OCI-LY1 (cell line): ENCODE measurements at regions not wholly inside any gene's neighbourhood (a gene's known extent, or its start where the extent isn't known, plus 50 kb on each side); places are given as distances from the start of the nearest gene placed in this dataset.
"Not testable (repeated sequence)": the region's sequence is repeated elsewhere in the genome, so short reads cannot be mapped to it uniquely, and the experiment has no call there.

Experiments used
- H2AFZ ChIP-seq: fragments of 200-600 bp; sonication (generic), shearing (Covaris generic); 2 replicates; pipeline ENCODE4 v1.6.0; 2014; ENCODE audit warnings: antibody characterized with exemption, mild to moderate bottlenecking, low read length
- H3F3A ChIP-seq: fragments of 200-600 bp; sonication (generic), shearing (Covaris generic); 2 replicates; pipeline ENCODE4 v1.6.0; 2014; ENCODE audit warnings: mild to moderate bottlenecking, antibody characterized with exemption, low read length, moderate library complexity; ENCODE audit not compliant: insufficient read depth
- H3K27ac ChIP-seq: fragments of 200-600 bp; sonication (generic); 2 replicates; pipeline ENCODE4 v1.5.1; 2014; ENCODE audit warnings: low read length, mixed run types, mild to moderate bottlenecking, low read depth; ENCODE audit not compliant: poor library complexity, severe bottlenecking
- H3K27me3 ChIP-seq: fragments of 200-600 bp; sonication (generic); 2 replicates; pipeline ENCODE4 v1.6.0; 2014; ENCODE audit warnings: antibody characterized with exemption, mild to moderate bottlenecking, low read length, moderate library complexity; ENCODE audit not compliant: insufficient read depth
- H3K36me3 ChIP-seq: fragments of 200-600 bp; sonication (generic); 2 replicates; pipeline ENCODE4 v1.6.1; 2014; ENCODE audit warnings: mild to moderate bottlenecking, antibody characterized with exemption, low read length, moderate library complexity, mixed read lengths; ENCODE audit not compliant: insufficient read depth
- H3K4me1 ChIP-seq: fragments of 200-600 bp; sonication (generic); 2 replicates; pipeline ENCODE4 v1.5.1; 2014; ENCODE audit warnings: mild to moderate bottlenecking, low read length, moderate library complexity; ENCODE audit not compliant: insufficient read depth, severe bottlenecking
- H3K4me2 ChIP-seq: fragments of 200-600 bp; sonication (generic), shearing (Covaris generic); 2 replicates; pipeline ENCODE4 v1.6.1; 2014; ENCODE audit warnings: low read length
- H3K4me3 ChIP-seq: fragments of 200-600 bp; sonication (generic); 2 replicates; pipeline ENCODE4 v1.5.1; 2014; ENCODE audit warnings: low read length, low read depth, mild to moderate bottlenecking, mixed read lengths; ENCODE audit not compliant: poor library complexity, severe bottlenecking
- H3K79me2 ChIP-seq: fragments of 200-600 bp; shearing (Covaris generic); 2 replicates; pipeline ENCODE4 v1.6.1; 2016; ENCODE audit warnings: mixed run types, low read length, mixed read lengths; ENCODE audit not compliant: insufficient read depth
- H3K9ac ChIP-seq: fragments of 200-600 bp; sonication (generic), shearing (Covaris generic); 2 replicates; pipeline ENCODE4 v1.6.1; 2014; ENCODE audit warnings: mild to moderate bottlenecking, low read length, mixed read lengths
- H3K9me2 ChIP-seq: fragments of 200-600 bp; sonication (generic), shearing (Covaris generic); 2 replicates; pipeline ENCODE4 v1.6.1; 2014; ENCODE audit warnings: low read depth, mild to moderate bottlenecking, low read length, mixed read lengths
- H3K9me3 ChIP-seq: fragments of 200-600 bp; shearing (Covaris generic); 2 replicates; pipeline ENCODE4 v1.6.1; 2014; ENCODE audit warnings: low read length, mixed read lengths
- H4K20me1 ChIP-seq: fragments of 200-600 bp; sonication (generic), shearing (Covaris generic); 2 replicates; pipeline ENCODE4 v1.6.0; 2016; ENCODE audit warnings: mild to moderate bottlenecking, low read length; ENCODE audit not compliant: insufficient read depth

DNA sequence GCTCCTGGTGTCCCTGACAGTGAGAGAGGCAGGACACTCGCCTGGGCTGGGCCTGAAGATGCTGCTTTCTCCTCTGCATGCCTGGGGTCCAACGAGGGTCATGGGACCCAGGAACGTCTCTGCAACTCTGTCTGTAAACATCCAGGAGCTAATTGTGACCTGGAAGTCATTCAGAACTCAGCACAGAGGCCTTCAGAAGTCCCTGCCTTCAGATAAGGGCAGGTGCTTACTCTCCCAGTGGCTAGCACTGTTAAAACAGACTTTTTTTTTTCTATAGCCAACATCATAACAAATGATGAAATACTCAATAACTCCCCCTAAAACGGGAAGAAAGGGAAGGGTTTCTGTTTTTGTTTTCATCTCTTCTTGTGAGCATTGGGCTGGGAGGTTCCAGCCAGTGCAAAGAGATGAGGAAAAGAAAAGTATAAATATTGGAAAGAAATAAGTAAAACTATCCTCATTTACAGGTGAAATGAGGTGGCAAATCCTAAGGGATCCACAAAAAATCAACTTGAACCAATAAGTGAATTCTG lies 118.3 kb upstream of the FAM20C start:
- H4K20me1 ChIP-seq, H3K4me1 ChIP-seq, H3K36me3 ChIP-seq, H3K9me3 ChIP-seq, H3K9ac ChIP-seq, H3F3A ChIP-seq, H3K4me2 ChIP-seq, H3K79me2 ChIP-seq, H2AFZ ChIP-seq, H3K4me3 ChIP-seq, H3K9me2 ChIP-seq, H3K27me3 ChIP-seq, H3K27ac ChIP-seq: not testable (repeated sequence)

DNA sequence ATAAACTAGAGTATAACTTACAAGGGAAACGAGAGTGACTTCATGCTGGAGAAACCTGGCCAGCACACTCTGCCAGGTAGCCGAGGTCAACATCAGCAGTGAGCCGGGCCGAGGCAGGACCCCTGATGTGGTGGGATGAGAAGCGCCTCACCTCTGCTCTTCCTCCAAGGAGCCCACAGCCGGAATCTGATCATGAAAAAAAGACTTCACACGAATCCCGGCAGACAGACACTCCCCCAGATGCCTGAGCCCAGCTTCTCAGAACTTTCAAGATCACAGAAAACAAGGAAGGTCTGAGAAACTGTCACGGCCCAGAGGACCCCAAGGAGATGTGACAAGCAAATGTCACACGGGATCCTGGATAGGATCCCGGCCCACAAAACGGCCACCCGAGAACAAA lies 116.9 kb upstream of the FAM20C start:
- H3K79me2 ChIP-seq, H2AFZ ChIP-seq: not testable (repeated sequence)

GRCh38 chr7:76202-76601 lies 116.2 kb upstream of the FAM20C start:
- H3K27ac ChIP-seq, H3K4me1 ChIP-seq, H3K9me2 ChIP-seq, H2AFZ ChIP-seq, H3F3A ChIP-seq, H3K79me2 ChIP-seq, H3K27me3 ChIP-seq, H3K9ac ChIP-seq, H3K36me3 ChIP-seq, H3K4me2 ChIP-seq, H3K9me3 ChIP-seq, H3K4me3 ChIP-seq, H4K20me1 ChIP-seq: not testable (repeated sequence)

More for the DNA sequence above, 116.9 kb upstream of the FAM20C start:
- H3K9ac ChIP-seq, H3K9me3 ChIP-seq, H3F3A ChIP-seq, H3K4me2 ChIP-seq, H3K27me3 ChIP-seq, H3K27ac ChIP-seq, H4K20me1 ChIP-seq, H3K9me2 ChIP-seq, H3K4me1 ChIP-seq, H3K36me3 ChIP-seq, H3K4me3 ChIP-seq: not testable (repeated sequence)

- not testable (repeated sequence) for H3K27ac ChIP-seq, H3K79me2 ChIP-seq
Observed at GRCh38 chr7:76829-77395, 115.5 kb upstream of the FAM20C start.

GRCh38 chr7:78862-79261 lies 113.5 kb upstream of the FAM20C start:
- H3K4me2 ChIP-seq, H3K79me2 ChIP-seq, H3K4me3 ChIP-seq, H2AFZ ChIP-seq, H3K27me3 ChIP-seq, H3K27ac ChIP-seq, H3K9me2 ChIP-seq, H3K4me1 ChIP-seq, H4K20me1 ChIP-seq, H3K9ac ChIP-seq, H3K9me3 ChIP-seq, H3K36me3 ChIP-seq, H3F3A ChIP-seq: not testable (repeated sequence)

More at GRCh38 chr7:76829-77395, 115.5 kb upstream of the FAM20C start:
- not testable (repeated sequence) for H3K9me3 ChIP-seq, H3F3A ChIP-seq, H2AFZ ChIP-seq, H3K4me3 ChIP-seq, H4K20me1 ChIP-seq, H3K27me3 ChIP-seq, H3K9ac ChIP-seq, H3K4me2 ChIP-seq, H3K4me1 ChIP-seq, H3K9me2 ChIP-seq, H3K36me3 ChIP-seq

- not testable (repeated sequence) for H3K4me2 ChIP-seq
Observed at GRCh38 chr7:79400-80055, 112.8 kb upstream of the FAM20C start.

More at GRCh38 chr7:79400-80055, 112.8 kb upstream of the FAM20C start:
- not testable (repeated sequence) for H3K27me3 ChIP-seq, H3K9ac ChIP-seq, H3K36me3 ChIP-seq, H3K79me2 ChIP-seq, H3K27ac ChIP-seq, H3K4me3 ChIP-seq, H3K9me2 ChIP-seq, H3K4me1 ChIP-seq, H2AFZ ChIP-seq, H3K9me3 ChIP-seq, H3F3A ChIP-seq, H4K20me1 ChIP-seq
